ENCODE measurements at regions not wholly inside any gene's neighbourhood (a gene's known extent, or its start where the extent isn't known, plus 50 kb on each side); places are given as distances from the start of the nearest gene placed in this dataset.
"Not testable (repeated sequence)": the region's sequence is repeated elsewhere in the genome, so short reads cannot be mapped to it uniquely, and the experiment has no call there.

DNA sequence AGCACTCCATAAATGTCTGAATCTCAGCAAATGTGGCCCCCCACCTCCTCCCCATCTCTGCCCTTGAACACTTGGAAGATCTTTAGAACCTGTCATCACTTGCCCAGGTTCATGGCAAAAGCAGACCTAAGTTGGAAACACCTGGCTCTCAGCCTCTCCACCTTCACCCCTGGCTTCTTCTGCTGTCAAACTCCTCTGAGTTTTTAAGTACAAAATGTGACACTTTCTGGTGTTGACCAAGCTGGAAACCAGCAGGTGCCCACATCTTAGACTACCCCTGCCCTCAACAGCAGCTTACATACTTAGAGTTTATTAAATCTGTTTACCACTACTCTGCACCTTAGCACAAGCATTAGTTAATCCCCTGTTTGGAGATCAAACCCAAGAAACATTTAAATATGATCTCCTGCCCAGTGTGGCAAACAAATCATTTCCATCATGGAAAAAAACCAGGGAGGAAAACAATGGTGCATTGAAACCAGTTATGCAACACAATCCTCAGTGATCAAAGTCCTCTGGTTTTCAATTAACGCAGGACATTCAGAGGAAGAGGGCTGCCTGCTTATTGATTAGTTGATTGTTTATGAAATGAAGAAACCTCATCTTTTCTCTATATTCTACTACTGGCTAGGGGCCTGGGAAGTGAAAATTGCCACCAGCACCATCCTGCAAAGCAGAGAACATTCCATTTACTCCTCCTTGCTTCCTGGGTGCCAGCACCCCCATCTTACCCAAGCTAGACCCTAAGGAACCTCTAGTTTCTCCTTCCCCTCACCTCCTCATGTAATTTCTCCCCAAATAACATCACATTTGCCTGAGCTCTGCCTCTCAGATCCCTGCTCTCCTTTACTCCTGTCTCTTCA, 139.4 kb upstream of the RAB4A start:
- peak; percentile 33 for DNase-seq (ENCODE audit: low read depth)

- no peak for DNase-seq (ENCODE audit: low read depth)
Measured at GRCh38 chr1:229132106-229132443, 138.8 kb upstream of the RAB4A start.

DNA sequence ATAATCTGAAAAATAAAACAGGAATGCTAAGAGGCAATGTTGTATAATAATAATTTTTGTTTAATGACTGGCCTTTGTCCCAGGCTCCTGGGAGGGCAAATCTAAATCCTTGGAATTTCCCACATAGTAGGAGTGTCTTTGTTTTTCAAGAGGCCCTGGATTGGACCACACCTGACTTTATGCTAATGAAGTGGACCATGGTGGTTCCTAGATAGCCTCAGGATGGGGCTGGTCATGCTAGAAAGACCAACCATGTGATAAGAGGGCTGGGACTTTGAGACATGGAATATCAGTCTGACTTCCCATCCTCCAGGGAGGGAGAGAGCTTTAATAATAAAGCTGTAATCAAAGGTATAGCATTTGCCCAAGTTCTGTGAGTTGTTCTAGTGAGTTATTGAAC, 138.2 kb upstream of the RAB4A start:
- DNase-seq (ENCODE audit: low read depth) = no peak

GRCh38 chr1:229133151-229133550, 137.8 kb upstream of the RAB4A start:
- DNase-seq (ENCODE audit: low read depth) = no peak

DNA sequence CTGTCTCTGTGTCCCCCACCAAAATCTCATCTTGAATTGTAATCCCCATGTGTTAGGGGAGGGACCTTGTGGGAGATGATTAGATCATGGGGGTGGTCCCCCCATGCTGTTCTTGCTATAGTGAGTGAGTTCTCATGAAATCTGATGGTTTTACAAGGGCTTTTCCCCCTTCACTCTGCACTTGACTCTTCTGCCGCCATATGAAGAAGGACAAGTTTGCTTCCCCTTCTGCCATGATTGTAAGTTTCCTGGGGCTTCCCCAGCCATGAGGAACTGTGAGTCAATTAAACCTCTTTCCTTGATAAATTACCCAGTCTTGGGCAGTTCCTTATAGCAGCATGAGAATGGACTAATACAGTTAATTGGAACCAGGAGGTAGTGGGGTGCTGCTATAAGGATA, 137.1 kb upstream of the RAB4A start:
- DNase-seq (ENCODE audit: low read depth) = no peak

DNA sequence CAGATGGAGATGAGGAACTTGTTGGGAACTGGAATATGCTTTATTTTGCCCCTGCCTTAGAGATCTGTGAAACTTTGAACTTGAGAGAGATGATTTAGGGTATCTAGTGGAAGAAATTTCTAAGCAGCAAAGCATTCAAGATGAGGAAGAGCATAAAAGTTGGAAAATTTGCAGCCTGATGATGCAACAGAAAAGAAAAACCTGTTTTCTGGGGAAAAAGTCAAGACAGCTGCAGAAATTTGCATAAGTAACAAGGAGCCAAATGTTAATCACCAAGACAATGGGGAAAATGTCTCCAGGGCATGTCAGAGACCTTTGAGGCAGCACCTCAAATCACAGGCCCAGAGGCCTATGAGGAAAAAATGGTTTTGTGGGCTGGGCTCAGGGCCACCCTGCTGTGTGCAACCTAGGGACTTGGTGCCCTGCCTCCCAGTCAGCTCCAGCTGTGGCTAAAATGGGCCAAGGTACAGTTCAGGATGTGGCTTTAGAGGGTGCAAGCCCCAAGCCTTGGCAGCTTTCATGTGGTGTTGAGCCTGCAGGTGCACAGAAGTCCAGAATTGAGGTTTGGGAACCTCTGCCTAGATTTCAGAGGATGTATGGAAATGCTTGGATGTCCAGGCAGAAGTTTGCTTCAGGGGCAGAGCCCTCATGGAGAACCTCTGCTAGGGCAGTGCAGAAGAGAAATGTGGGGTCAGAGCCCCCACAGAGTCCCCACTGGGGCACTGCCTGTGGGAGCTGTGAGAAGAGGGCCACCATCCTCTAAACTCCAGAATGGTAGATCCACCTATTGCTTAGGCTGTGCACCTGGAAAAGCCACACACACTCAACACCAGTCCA, 136.3 kb upstream of the RAB4A start:
- DNase-seq (ENCODE audit: low read depth) = not testable (repeated sequence)

GRCh38 chr1:229135773-229136172, 135.1 kb upstream of the RAB4A start:
- DNase-seq (ENCODE audit: low read depth) = no peak

- no peak for DNase-seq (ENCODE audit: low read depth)
Measured at GRCh38 chr1:229136822-229137221, 134.1 kb upstream of the RAB4A start.

DNA sequence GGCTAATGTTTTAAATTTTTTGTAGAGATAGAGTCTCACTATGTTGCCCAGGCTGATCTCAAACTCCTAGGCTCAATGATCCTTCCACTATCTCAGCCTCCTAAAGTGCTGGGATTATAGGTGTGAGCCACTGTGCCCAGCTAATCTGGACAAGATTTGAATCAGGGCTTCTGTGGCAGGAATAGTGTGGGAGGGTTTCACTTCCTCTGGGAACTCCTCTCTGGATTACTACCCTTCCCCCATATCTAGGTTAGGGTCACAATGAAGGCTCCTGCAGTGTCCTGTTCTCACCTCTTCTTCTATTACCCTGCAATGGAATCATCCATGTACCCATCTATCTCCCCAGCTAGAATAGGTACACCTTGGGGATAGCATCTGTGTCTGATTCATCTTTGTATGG, 133.6 kb upstream of the RAB4A start:
- DNase-seq (ENCODE audit: low read depth) = no peak

DNA sequence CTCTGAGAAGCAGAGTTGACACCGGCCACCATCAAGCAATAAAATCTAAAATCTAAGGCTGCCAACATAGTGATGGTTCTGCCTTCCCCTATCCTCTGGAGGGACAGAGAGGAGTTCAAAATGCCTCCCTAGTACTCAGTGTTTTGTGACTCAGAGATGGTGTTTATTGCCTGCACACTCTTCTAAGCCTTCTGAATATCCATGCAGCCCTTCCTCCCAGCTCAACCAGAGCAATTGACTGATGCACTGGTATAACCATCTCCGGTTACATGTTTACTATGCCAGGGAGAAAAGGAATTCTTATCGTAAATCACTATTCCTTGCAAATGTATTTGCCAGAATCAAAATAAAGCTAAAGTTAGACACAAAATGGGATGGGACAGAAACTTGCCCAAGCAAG, 132.9 kb upstream of the RAB4A start:
- no peak for DNase-seq (ENCODE audit: low read depth)

DNA sequence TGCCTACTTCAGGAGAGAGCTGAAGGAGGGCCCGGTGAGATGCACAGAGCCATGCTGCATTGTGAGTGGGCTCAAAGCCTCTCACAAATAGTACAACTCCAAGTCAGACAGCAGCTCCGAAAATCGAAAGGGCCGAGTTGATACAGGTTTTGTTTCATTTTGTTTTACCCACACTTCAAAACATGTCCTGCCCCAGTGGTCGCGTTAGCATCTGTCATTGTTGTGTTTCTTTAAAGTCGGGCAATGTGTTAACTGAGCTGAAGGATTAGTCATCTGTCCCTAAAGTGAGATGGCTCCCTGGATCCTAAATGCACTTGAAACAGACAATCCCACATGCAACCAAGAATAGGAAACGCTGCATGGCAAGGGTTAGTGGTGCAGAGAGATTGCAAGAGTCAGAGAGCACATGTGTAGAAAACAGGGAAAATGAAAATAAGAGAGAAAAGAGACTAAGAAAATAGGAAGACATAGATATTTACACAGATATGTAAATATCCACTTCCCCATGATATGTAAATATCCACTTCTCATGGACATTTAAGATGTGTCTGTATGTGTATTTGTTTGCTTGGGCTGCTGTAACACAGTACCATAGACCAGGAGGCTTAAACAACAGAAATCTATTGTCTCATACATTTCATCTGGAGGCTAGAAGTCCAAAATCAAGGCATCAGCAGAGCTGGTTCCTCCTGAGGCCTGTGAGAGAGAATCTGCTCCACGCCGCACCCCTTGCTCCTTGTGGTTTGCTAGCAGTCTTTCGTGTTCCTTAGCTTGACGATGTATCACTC, 131.4 kb upstream of the RAB4A start:
- no peak for DNase-seq (ENCODE audit: low read depth)

GRCh38 chr1:229140119-229140396, 130.9 kb upstream of the RAB4A start:
- DNase-seq (ENCODE audit: low read depth) = no peak

DNA sequence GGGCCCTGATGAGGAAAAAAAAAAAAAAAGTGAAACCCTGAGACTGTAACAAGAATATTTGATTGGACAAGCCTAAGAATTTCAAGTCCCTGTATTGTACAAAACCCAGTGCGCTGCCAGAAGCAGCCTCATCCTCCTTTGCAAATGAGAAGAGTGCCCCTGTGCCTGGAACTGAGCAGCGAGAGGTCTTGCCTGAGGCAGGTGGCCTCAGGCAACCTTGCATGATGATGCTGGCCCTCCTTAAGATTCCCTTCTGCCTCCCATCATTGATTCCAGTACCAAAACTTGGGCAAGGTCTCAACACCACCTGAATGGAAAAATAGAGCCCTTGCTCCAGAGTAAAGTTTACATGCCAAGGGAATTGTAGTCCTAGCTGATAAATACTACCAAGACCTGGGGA, 129.6 kb upstream of the RAB4A start:
- no peak for DNase-seq (ENCODE audit: low read depth)

- no peak for DNase-seq (ENCODE audit: low read depth)
Measured at GRCh38 chr1:229141689-229142377, 129.1 kb upstream of the RAB4A start.

DNA sequence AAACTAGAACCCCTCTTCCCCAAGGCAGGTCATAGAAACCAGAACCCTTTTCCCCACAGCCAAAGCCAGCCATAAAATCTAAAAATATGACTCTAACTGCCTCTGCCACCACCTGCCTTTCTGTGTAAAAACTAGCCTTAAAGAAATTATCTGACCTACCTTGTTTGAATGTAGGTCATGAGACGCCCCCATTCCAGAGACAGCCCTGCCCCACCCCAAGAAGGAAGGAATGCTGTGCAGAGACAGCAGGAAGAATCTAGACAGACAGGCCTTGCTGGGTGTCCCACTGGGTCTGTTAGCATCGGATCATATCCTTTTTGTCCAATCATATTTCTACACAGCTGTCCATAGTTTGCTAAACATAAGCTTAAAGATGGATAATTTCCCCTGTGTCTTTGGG, 128.4 kb upstream of the RAB4A start:
- no peak for DNase-seq (ENCODE audit: low read depth)

GRCh38 chr1:229146647-229147046, 124.3 kb upstream of the RAB4A start:
- DNase-seq (ENCODE audit: low read depth) = no peak

DNA sequence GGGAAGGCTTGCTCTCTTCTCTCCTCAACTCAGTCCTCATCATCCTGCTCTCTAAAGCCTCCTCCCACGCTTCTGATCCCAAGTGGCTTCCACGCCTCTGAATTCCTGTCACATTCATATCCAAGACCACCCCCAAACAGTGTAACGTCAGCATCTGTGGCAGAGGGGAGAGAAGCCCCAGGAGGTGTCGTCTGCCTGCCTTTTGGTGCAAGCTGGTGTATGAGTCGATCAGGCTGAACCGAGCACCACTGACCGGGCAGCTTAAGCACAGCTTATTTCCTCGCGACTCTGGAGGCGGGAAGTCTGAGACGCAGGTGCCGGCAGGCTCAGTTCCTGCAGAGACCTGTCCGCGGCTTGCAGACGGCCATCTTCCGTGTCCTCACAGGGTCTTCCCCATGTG, 123.8 kb upstream of the RAB4A start:
- DNase-seq (ENCODE audit: low read depth) = no peak

DNA sequence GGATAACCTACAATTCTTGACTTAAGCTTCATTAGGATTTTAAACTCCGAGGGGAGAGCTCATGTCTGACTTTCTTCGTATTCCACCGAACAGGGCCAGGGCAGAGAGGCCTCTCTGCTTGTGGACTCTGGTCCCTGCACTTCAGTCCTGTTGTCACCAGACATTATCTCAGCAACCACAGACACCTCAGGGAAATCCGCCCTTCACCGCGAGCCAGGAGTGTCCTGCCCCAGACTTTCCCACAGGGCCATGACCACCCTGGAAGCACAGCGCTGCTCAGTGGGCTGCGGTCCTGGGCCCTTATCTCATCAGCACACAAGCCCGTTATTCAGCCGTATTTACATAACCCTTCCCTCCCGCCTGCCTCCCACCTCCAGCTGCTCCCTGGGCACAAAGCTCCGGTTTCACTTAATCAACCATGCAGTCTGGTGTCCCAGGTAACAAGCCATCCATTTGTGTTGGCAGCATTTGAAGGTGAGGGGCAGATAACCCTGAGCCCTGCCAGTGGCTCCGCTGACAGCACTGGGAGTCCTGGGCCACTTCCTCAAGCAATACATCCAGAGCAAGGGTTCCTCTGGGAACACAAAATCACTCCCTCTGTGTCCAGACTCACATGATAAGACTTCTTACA, 122.8 kb upstream of the RAB4A start:
- DNase-seq (ENCODE audit: low read depth) = no peak

DNA sequence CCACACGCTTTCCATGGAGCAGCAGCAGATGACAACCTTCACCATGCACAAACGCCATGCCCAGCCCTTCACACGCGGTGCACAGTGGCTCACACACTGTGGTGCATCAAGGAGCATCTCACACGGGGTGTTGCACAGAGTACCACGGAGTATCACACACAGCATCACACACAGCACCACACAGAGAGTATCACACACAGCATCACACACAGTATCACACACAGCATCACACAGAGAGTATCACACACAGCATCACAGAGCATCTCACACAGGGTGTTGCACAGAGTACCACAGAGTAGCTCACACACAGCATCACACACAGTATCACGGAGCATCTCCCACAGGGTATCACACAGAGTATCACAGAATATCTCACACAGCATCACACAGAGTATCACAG, 122.2 kb upstream of the RAB4A start:
- DNase-seq (ENCODE audit: low read depth) = no peak

DNA sequence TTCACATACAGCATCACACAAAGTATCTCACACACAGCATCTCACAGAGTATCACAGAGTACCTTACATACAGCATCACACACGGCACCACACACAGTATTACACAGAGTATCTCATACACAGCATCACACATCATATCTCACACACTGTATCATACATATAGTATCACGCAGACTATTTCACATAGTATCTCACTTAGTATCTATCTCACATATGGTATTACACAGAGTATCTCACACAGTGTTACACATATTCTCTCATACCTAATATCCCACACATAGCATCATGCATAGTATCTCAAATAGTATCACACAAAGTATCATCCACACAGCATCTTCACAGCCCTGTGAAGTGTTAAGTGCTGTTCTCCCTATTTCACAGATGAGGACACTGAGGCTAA, 121.5 kb upstream of the RAB4A start:
- DNase-seq (ENCODE audit: low read depth) = no peak

- no peak for DNase-seq (ENCODE audit: low read depth)
Measured at GRCh38 chr1:229150518-229150917, 120.4 kb upstream of the RAB4A start.

- DNase-seq (ENCODE audit: low read depth) = not testable (repeated sequence)
Measured at GRCh38 chr1:229151412-229151811, 119.5 kb upstream of the RAB4A start.
